ENCODE measurements at regions not wholly inside any gene's neighbourhood (a gene's known extent, or its start where the extent isn't known, plus 50 kb on each side); places are given as distances from the start of the nearest gene placed in this dataset.

GRCh38 chr16:26909623-26910022 is 157.1 kb upstream of the C16orf82 start:
- ATAC-seq: no peak
- CTCF ChIA-PET: no interaction called here
- BruUV-seq (replicated peaks): no TSS peak
- no peak overlapping the region for H3K9ac ChIP-seq (ENCODE audit: low read length)
- no peak overlapping the region for H3K27ac ChIP-seq (ENCODE audit: low read depth, low read length)
- intact Hi-C loops (cut with micrococcal nuclease): no loop called here
- no peaks in the 10 kb centered on the region for H3K79me2 ChIP-seq (ENCODE audit: insufficient read depth, low read length)
- H3K4me2 ChIP-seq (ENCODE audit: low read length): no peak overlapping the region
- no peaks in the 10 kb centered on the region for H3K9me3 ChIP-seq (ENCODE audit: control insufficient read depth in 1 of 2, insufficient read depth in 1 of 2, low read depth in 1 of 2, low read length in 2 of 2)
- no peak overlapping the region for H3K4me3 ChIP-seq (replicated peaks in 1 of 2; ENCODE audit: low read depth in 1 of 2, low read length in 2 of 2)
- no peak overlapping the region for H2AFZ ChIP-seq (ENCODE audit: low read depth, low read length, poor library complexity, severe bottlenecking)
- DNase-seq (ENCODE audit: low read depth, low spot score): no peak
- RAD21 ChIA-PET (ENCODE audit: low non-redundant PET in 1 of 2, low total read pairs in 2 of 2, uncharacterized antibody in 2 of 2, unreplicated experiment in 2 of 2): no interaction called here
- H3K27me3 ChIP-seq (ENCODE audit: insufficient read depth, low read length): peaks cover 13% of the 10 kb centered on the region; the same call in 1 of the 2 replicates
- H3K4me1 ChIP-seq (ENCODE audit: control insufficient read depth in 1 of 2, insufficient read depth in 2 of 2, low read length in 2 of 2): no peaks in the 10 kb centered on the region
- no peaks in the 10 kb centered on the region for H3K9me2 ChIP-seq (ENCODE audit: insufficient read depth)
- H3K36me3 ChIP-seq (ENCODE audit: control insufficient read depth in 1 of 2, insufficient read depth in 2 of 2, low read length in 2 of 2): no peaks in the 10 kb centered on the region
- no peaks in the 10 kb centered on the region for H4K20me1 ChIP-seq (ENCODE audit: insufficient read depth)
- POLR2A ChIA-PET: no interaction called here
- TF ChIP-seq EZH2phosphoT487 (IDR thresholded peaks at IDR 0.05; ENCODE audit: borderline replicate concordance) (no peak), SP1 (IDR thresholded peaks at IDR 0.05; ENCODE audit: low read depth) (no peak), TCF7L2 (IDR thresholded peaks at IDR 0.05; ENCODE audit: borderline replicate concordance, extremely low read depth, insufficient read depth, insufficient read length) (no peak), YY1 (IDR thresholded peaks at IDR 0.05; ENCODE audit: extremely low read depth, insufficient replicate concordance, low read depth, low read length) (no peak), ZBTB33 (IDR thresholded peaks at IDR 0.05; ENCODE audit: extremely low read depth, insufficient replicate concordance, low read length) (no peak), CTCF (IDR thresholded peaks at IDR 0.05 in 2 of 3, conservative IDR thresholded peaks at IDR 0.05 in 1 of 3; ENCODE audit: borderline replicate concordance in 1 of 3, insufficient read depth in 1 of 3, low read depth in 2 of 3, low read length in 2 of 3) (no peak), REST (IDR thresholded peaks at IDR 0.05; ENCODE audit: low read depth) (no peak), CBX3 (IDR thresholded peaks at IDR 0.05; ENCODE audit: low read depth) (no peak), CEBPB (IDR thresholded peaks at IDR 0.05; ENCODE audit: low read depth) (no peak), RAD21 (IDR thresholded peaks at IDR 0.05; ENCODE audit: low read depth) (no peak), EZH2 (IDR thresholded peaks at IDR 0.05) (no peak), EGR1 (IDR thresholded peaks at IDR 0.05; ENCODE audit: low read depth) (no peak), POLR2A (IDR thresholded peaks at IDR 0.05; ENCODE audit: borderline replicate concordance, extremely low read depth, insufficient read depth, insufficient read length) (no peak), ATF3 (IDR thresholded peaks at IDR 0.05) (no peak)
